ENCODE measurements at regions not wholly inside any gene's neighbourhood (a gene's known extent, or its start where the extent isn't known, plus 50 kb on each side); places are given as distances from the start of the nearest gene placed in this dataset.

- CTCF ChIA-PET: no interaction called here
- FAIRE-seq: no peak
These were observed 389.7 kb downstream of the RAP2B start for GRCh38 chr3:153551536-153552285.

More at GRCh38 chr3:153551536-153552285, 389.7 kb downstream of the RAP2B start:
- Histone ChIP-seq H3K9me3 (replicated peaks; ENCODE audit: control insufficient read depth, insufficient read depth, low read length) (no peaks in the 10 kb centered on the region), H3K79me2 (ENCODE audit: control insufficient read depth, insufficient read depth, low read length) (no peaks in the 10 kb centered on the region), H3K4me3 (replicated peaks in 1 of 3; ENCODE audit: insufficient read depth in 1 of 3, low read depth in 1 of 3, low read length in 3 of 3) (no peak overlapping the region), H2AFZ (ENCODE audit: low read depth, low read length) (no peak overlapping the region), H3K9ac (replicated peaks; ENCODE audit: extremely low read depth, insufficient read depth, low read length) (no peak overlapping the region), H3K9me1 (replicated peaks; ENCODE audit: control insufficient read depth, extremely low read depth, insufficient read depth, low read length) (no peaks in the 10 kb centered on the region), H3K27me3 (ENCODE audit: control insufficient read depth in 2 of 2, insufficient read depth in 2 of 2, low read length in 2 of 2) (no peaks in the 10 kb centered on the region), H4K20me1 (replicated peaks; ENCODE audit: control insufficient read depth, extremely low read depth, insufficient read depth, low read length) (no peaks in the 10 kb centered on the region), H3K27ac (ENCODE audit: insufficient read depth, low read depth, low read length) (no peak overlapping the region), H3K4me2 (ENCODE audit: insufficient read depth, low read length) (no peak overlapping the region), H3K36me3 (ENCODE audit: control insufficient read depth in 2 of 2, extremely low read depth in 1 of 2, insufficient read depth in 2 of 2, low read length in 2 of 2) (no peaks in the 10 kb centered on the region), H3K4me1 (ENCODE audit: control insufficient read depth, extremely low read depth, insufficient read depth, low read length) (no peaks in the 10 kb centered on the region)
- dilution Hi-C loops (cut with MboI; ENCODE audit: extremely low pct_ligation_motif_present, low sequenced_read_pairs) (no loop called here), intact Hi-C loops (cut with micrococcal nuclease) (no loop called here)
- TF ChIP-seq GATA2 (IDR thresholded peaks at IDR 0.05; ENCODE audit: insufficient read depth, insufficient read length, low read depth, low read length) (no peak), POLR2A (IDR thresholded peaks at IDR 0.05; ENCODE audit: low read depth, low read length) (no peak), MYC (IDR thresholded peaks at IDR 0.05; ENCODE audit: low read depth, low read length) (no peak), JUN (IDR thresholded peaks at IDR 0.05; ENCODE audit: borderline replicate concordance, insufficient read depth, insufficient read length, low read depth) (no peak), FOS (IDR thresholded peaks at IDR 0.05; ENCODE audit: borderline replicate concordance, insufficient read depth, low read length) (no peak), EZH2 (IDR thresholded peaks at IDR 0.05; ENCODE audit: borderline replicate concordance, low read depth, low read length, severe bottlenecking) (no peak), POLR2AphosphoS5 (IDR thresholded peaks at IDR 0.05; ENCODE audit: insufficient read depth, low read depth, low read length) (no peak)
- TF ChIP-seq, protein P1, sequence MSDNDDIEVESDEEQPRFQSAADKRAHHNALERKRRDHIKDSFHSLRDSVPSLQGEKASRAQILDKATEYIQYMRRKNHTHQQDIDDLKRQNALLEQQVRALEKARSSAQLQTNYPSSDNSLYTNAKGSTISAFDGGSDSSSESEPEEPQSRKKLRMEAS (IDR thresholded peaks at IDR 0.05; ENCODE audit: insufficient read depth, insufficient read length): no peak
- TF ChIP-seq, protein P2, sequence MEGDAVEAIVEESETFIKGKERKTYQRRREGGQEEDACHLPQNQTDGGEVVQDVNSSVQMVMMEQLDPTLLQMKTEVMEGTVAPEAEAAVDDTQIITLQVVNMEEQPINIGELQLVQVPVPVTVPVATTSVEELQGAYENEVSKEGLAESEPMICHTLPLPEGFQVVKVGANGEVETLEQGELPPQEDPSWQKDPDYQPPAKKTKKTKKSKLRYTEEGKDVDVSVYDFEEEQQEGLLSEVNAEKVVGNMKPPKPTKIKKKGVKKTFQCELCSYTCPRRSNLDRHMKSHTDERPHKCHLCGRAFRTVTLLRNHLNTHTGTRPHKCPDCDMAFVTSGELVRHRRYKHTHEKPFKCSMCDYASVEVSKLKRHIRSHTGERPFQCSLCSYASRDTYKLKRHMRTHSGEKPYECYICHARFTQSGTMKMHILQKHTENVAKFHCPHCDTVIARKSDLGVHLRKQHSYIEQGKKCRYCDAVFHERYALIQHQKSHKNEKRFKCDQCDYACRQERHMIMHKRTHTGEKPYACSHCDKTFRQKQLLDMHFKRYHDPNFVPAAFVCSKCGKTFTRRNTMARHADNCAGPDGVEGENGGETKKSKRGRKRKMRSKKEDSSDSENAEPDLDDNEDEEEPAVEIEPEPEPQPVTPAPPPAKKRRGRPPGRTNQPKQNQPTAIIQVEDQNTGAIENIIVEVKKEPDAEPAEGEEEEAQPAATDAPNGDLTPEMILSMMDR (IDR thresholded peaks at IDR 0.05; ENCODE audit: extremely low read depth in 1 of 2, insufficient read depth in 1 of 2, low read depth in 1 of 2, low read length in 2 of 2): no peak
- DNase-seq (ENCODE audit: low read depth, low spot score): no peak
- no TSS peak for BruUV-seq (replicated peaks)
- POLR2A ChIA-PET: no interaction called here
